ENCODE measurements at regions not wholly inside any gene's neighbourhood (a gene's known extent, or its start where the extent isn't known, plus 50 kb on each side); places are given as distances from the start of the nearest gene placed in this dataset.

DNA sequence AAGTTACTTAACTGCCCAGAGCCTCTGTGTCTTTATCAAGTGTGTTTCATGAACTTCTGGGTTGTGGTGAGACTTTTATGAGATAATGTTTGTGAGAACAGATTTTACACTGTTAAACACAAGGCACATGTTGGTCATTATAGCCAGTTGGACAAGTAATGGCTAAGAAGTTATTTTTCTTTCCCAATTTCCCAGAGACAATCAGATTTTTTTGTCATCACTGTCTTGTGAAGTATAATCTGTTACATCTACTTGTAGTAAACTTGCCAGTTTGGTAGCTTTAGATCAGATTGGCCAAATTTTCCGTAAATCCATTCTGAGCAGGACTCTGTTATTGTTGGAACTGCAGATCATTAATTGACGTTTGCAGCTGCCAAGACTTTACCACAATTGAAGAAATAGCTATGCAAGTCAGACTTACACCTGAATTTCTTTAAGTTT is 838.8 kb downstream of the SLC4A3 start:
- TF ChIP-seq, protein P1, sequence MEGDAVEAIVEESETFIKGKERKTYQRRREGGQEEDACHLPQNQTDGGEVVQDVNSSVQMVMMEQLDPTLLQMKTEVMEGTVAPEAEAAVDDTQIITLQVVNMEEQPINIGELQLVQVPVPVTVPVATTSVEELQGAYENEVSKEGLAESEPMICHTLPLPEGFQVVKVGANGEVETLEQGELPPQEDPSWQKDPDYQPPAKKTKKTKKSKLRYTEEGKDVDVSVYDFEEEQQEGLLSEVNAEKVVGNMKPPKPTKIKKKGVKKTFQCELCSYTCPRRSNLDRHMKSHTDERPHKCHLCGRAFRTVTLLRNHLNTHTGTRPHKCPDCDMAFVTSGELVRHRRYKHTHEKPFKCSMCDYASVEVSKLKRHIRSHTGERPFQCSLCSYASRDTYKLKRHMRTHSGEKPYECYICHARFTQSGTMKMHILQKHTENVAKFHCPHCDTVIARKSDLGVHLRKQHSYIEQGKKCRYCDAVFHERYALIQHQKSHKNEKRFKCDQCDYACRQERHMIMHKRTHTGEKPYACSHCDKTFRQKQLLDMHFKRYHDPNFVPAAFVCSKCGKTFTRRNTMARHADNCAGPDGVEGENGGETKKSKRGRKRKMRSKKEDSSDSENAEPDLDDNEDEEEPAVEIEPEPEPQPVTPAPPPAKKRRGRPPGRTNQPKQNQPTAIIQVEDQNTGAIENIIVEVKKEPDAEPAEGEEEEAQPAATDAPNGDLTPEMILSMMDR (IDR thresholded peaks at IDR 0.05; ENCODE audit: insufficient read depth, missing control alignments): no peak
- DNase-seq (ENCODE audit: insufficient read length, low spot score) (no peak), FAIRE-seq (no peak)

DNA sequence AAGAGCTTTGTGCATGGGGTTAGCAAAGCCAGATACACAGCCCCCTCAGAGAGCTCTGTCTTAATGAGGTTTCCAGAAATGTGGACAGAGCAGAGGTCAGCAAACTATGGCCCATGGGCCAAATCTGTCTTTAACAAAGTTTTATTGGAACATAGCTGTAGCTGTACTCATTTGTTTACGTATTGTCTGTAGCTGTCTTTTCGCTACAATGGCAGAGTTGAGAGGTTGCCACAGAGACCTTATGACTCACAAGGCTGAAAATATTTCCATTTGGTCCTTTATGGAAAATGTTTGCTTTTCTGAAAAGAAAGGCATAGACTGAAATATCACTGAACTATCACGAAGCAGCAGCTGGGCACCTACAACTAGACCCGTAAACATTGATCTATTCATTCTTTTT is 841.8 kb downstream of the SLC4A3 start:
- no peak for FAIRE-seq
- DNase-seq (ENCODE audit: insufficient read length, low spot score): no peak

DNA sequence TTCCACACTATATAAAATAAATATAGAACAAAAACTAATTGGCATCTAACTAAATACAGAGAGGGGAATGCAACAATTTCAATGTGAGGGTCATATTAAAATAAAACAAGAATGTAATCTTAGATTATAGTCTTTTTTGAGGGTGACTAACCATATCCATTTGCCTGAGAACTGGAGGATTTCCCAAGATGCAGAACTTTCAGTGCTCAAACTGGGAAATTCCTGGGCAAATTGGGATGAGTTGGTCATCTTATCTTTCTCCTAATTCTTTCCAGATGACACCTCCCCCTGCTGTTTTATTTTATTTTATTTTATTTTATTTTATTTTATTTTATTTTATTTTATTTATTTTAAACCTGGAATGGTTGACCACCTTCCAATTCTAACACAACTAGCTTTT is 846.2 kb downstream of the SLC4A3 start:
- FAIRE-seq (no peak), DNase-seq (ENCODE audit: insufficient read length, low spot score) (no peak)
- TF ChIP-seq, protein P1 (IDR thresholded peaks at IDR 0.05; ENCODE audit: insufficient read depth, missing control alignments): no peak

More for the DNA sequence above, 841.8 kb downstream of the SLC4A3 start:
- TF ChIP-seq, protein P1 (IDR thresholded peaks at IDR 0.05; ENCODE audit: insufficient read depth, missing control alignments): no peak

DNA sequence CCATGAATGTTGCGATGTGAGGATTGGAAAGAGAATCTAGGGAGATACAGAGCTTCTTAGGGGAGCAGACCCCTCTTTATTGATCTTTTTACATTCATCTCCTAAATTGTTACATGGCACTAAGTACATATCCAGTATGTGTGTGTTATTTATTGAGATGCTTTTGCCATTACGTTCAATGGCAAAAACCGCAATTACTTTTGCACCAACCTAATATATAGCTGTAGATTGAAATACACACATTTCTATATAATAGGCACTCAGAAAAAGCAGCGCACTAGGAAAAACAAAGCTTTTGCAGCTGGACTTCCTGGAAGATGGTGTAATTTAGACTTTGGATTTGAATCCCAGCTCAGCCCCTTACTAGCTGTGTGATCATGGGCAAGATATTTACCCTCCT is 849.4 kb downstream of the SLC4A3 start:
- FAIRE-seq: no peak
- no peak for DNase-seq (ENCODE audit: insufficient read length, low spot score)
- TF ChIP-seq, protein P1 (IDR thresholded peaks at IDR 0.05; ENCODE audit: insufficient read depth, missing control alignments): no peak

DNA sequence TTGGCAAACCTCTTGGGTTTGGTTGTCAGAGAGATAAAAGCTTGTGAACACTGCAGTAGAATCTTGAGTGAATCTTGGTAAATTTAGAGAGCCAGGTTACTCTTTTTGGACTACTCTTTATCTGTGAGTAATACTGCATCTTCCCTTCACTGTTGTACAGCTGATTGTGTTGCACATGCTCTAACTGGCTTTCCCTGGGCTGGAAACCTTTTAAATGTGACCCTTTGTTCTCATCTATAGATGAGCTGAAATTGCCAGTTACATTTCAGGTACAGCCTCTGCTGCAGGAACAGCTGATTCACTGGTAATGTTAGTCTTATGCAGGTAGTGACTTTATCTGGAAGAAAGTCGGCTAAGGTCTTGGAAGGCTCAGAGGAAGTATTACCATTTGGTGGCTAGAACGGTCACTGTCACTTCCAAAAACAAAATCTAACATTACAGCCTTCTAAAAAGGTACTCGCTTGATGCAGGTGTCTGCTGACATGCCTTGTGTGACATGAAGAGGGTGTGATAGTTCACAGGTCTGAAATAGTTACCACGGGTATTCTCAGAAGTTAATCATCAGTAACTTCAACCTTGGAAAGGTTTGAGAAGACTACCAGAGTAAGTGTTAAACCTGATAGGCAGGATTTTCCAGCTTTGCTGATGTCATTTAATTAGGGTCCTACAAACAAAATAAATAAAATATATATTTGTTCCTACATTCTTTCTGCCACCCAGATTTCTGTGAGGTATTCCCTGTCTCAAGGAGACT is 851.1 kb downstream of the SLC4A3 start:
- DNase-seq (ENCODE audit: insufficient read length, low spot score) (no peak), FAIRE-seq (no peak)
- TF ChIP-seq, protein P1 (IDR thresholded peaks at IDR 0.05; ENCODE audit: insufficient read depth, missing control alignments): no peak

DNA sequence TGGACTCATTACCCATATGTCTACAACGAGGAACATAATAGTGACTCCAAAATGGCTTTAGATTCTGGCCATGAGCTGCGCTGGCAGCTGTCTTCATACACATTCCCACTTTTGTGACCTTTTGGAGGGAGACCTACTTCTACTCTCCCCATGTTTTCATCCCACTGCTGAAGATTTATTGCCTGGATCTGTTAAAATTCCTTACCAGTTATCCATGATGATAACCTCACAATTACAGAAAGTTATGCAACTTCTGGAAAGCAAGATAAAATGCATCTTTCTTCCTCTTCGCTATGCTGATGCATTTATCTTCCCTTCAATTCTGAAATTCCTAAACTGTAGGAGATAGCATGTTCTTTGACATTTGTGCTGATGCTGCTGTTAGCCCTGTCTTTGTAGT is 855.3 kb downstream of the SLC4A3 start:
- DNase-seq (ENCODE audit: insufficient read length, low spot score) (no peak), FAIRE-seq (no peak)
- TF ChIP-seq, protein P1 (IDR thresholded peaks at IDR 0.05; ENCODE audit: insufficient read depth, missing control alignments): no peak

DNA sequence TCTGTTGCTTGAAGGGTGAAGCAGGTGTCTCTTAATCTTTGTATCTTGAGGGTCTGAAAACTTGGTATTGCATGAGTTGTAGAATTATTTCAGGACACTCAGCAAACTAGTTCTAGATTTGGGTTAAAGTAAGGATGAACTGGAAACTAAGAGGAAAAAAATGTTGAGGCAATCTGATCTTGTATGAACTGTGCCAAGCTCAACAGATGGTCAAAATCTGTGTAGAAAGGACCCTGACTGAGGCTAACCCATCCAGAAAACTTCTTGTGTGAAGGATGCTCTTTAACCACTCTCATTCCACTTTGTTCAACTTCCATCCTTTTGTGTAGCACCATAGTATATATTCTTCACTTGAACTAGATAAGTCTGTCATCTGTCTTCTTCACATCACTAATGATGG is 861.7 kb downstream of the SLC4A3 start:
- TF ChIP-seq, protein P1 (IDR thresholded peaks at IDR 0.05; ENCODE audit: insufficient read depth, missing control alignments): no peak
- DNase-seq (ENCODE audit: insufficient read length, low spot score): no peak
- FAIRE-seq: no peak
